SU-DHL-6 (cell line): ENCODE measurements at regions not wholly inside any gene's neighbourhood (a gene's known extent, or its start where the extent isn't known, plus 50 kb on each side); places are given as distances from the start of the nearest gene placed in this dataset.
"Not testable (repeated sequence)": the region's sequence is repeated elsewhere in the genome, so short reads cannot be mapped to it uniquely, and the experiment has no call there.

Experiments used
- CTCF ChIP-seq: fragments of 200-600 bp; sonication (generic); IDR thresholded peaks from one replicate; pipeline ENCODE4 v1.5.1; 2017; ENCODE audit warnings: antibody characterized with exemption, mild to moderate bottlenecking, low read length, moderate library complexity; ENCODE audit not compliant: insufficient read depth, poor library complexity, severe bottlenecking
- EZH2phosphoT487 ChIP-seq: fragments of 200-600 bp; sonication (generic), shearing (Covaris generic); conservative IDR thresholded peaks from 2 replicates; pipeline ENCODE4 v1.6.1; 2018; ENCODE audit warnings: mild to moderate bottlenecking, antibody characterized with exemption, low read length, moderate library complexity, mixed read lengths

DNA sequence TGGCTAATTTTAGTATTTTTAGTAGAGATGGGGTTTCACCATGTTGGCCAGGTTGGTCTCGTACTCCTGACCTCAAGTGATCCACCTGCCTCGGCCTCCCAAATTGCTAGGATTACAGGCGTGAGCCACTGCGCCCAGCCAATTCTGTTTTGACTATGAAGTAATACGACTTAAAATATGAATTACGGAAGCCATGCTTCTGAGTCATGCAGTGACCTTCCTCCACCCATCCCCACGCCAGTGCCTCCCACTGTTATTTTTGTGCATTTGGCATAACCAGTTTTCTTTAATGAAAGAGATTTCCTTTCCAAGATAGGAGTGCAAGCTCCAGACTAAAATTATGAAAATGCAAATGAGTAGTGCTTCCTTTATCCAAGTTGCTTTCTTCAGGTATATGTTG lies 101.0 kb upstream of the DAB2 start:
- TF ChIP-seq CTCF, EZH2phosphoT487: not testable (repeated sequence)
